ENCODE measurements at regions not wholly inside any gene's neighbourhood (a gene's known extent, or its start where the extent isn't known, plus 50 kb on each side); places are given as distances from the start of the nearest gene placed in this dataset.

GRCh38 chr2:133624551-133624950, 56.3 kb upstream of the NCKAP5 start:
- intact Hi-C loops (cut with micrococcal nuclease) = no loop called here
- no CpG with 5 or more reads among the region's 3 CpGs for WGBS (ENCODE audit: insufficient coverage)
- no peak for ATAC-seq (ENCODE audit: low read depth)

DNA sequence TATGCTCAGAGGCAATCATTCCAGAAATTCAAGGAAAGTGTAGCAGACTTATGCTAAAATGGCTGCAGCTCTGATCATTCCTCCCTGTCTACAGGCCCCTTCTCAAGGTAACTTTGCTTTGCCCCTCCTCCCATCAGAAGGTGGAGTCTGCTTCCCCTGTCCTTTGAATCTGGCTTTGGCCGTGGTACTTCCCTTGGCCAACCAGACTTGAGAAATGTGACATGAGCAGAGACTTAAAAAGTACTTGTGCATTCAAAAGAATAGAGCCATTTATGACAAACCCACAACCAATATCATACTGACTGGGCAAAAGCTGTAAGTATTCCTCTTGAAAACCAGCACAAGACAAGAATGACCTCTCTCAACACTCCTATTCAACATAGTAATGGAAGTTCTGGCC, 59.5 kb upstream of the NCKAP5 start:
- no peak for TF ChIP-seq EZH2 (IDR thresholded peaks at IDR 0.05; ENCODE audit: borderline replicate concordance, insufficient read depth, low read depth, low read length, poor library complexity, severe bottlenecking)
- TF ChIP-seq, protein P1, sequence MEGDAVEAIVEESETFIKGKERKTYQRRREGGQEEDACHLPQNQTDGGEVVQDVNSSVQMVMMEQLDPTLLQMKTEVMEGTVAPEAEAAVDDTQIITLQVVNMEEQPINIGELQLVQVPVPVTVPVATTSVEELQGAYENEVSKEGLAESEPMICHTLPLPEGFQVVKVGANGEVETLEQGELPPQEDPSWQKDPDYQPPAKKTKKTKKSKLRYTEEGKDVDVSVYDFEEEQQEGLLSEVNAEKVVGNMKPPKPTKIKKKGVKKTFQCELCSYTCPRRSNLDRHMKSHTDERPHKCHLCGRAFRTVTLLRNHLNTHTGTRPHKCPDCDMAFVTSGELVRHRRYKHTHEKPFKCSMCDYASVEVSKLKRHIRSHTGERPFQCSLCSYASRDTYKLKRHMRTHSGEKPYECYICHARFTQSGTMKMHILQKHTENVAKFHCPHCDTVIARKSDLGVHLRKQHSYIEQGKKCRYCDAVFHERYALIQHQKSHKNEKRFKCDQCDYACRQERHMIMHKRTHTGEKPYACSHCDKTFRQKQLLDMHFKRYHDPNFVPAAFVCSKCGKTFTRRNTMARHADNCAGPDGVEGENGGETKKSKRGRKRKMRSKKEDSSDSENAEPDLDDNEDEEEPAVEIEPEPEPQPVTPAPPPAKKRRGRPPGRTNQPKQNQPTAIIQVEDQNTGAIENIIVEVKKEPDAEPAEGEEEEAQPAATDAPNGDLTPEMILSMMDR (IDR thresholded peaks at IDR 0.05) = no peak
- no peaks in the 10 kb centered on the region for H3K4me1 Mint-ChIP-seq
- Histone ChIP-seq H3K27me3 (replicated peaks in 1 of 4; ENCODE audit: control extremely low read depth in 1 of 4, control insufficient read depth in 3 of 4, insufficient read depth in 4 of 4, low read length in 3 of 4) (no peaks in the 10 kb centered on the region), H3K79me2 (ENCODE audit: control insufficient read depth, insufficient read depth, low read length) (no peaks in the 10 kb centered on the region), H3K4me3 (ENCODE audit: control extremely low read depth in 1 of 5, extremely low read depth in 1 of 5, insufficient read depth in 1 of 5, low read depth in 2 of 5, low read length in 4 of 5) (no peak overlapping the region), H3K4me1 (ENCODE audit: control insufficient read depth in 2 of 2, insufficient read depth in 2 of 2, low read length in 2 of 2) (no peaks in the 10 kb centered on the region), H3K27ac (ENCODE audit: low read length in 2 of 2) (no peak overlapping the region), H2AFZ (ENCODE audit: insufficient read depth, low read depth, low read length, poor library complexity, severe bottlenecking) (no peak overlapping the region), H3K9ac (ENCODE audit: low read length) (no peak overlapping the region), H3K4me2 (replicated peaks; ENCODE audit: low read depth, low read length, poor library complexity, severe bottlenecking) (no peak overlapping the region), H3K36me3 (replicated peaks in 1 of 2; ENCODE audit: control extremely low read depth in 1 of 2, control insufficient read depth in 1 of 2, extremely low read depth in 1 of 2, insufficient read depth in 2 of 2, low read length in 1 of 2) (no peaks in the 10 kb centered on the region), H4K20me1 (ENCODE audit: control insufficient read depth, insufficient read depth, low read length, poor library complexity, severe bottlenecking) (no peaks in the 10 kb centered on the region), H3K9me3 (ENCODE audit: control extremely low read depth in 1 of 3, control insufficient read depth in 2 of 3, insufficient read depth in 1 of 3, low read length in 2 of 3) (peaks cover 0 to 4% (median 0%) of the 10 kb centered on the region in 3 donors)
- no CpG with 5 or more reads among the region's 1 CpG for WGBS (ENCODE audit: insufficient coverage)
- ChIA-PET CTCF (no interaction called here), POLR2A (no interaction called here)
- no peak for ATAC-seq (ENCODE audit: low read depth)
- no peak for DNase-seq
- no peaks in the 10 kb centered on the region for H3K27me3 Mint-ChIP-seq
- H3K4me3 Mint-ChIP-seq = no peak overlapping the region
- peaks cover 8% of the 10 kb centered on the region for H3K9me3 Mint-ChIP-seq (ENCODE audit: insufficient read depth)
- H3K27ac Mint-ChIP-seq = no peak overlapping the region
- intact Hi-C loops (cut with micrococcal nuclease) = no loop called here

More at GRCh38 chr2:133624551-133624950, 56.3 kb upstream of the NCKAP5 start:
- peaks cover 13% of the 10 kb centered on the region for H3K9me3 Mint-ChIP-seq (ENCODE audit: insufficient read depth)
- H3K27me3 Mint-ChIP-seq = no peaks in the 10 kb centered on the region
- H3K27ac Mint-ChIP-seq = no peak overlapping the region
- Histone ChIP-seq H3K27me3 (replicated peaks in 1 of 4; ENCODE audit: control extremely low read depth in 1 of 4, control insufficient read depth in 3 of 4, insufficient read depth in 4 of 4, low read length in 3 of 4) (no peaks in the 10 kb centered on the region), H3K79me2 (ENCODE audit: control insufficient read depth, insufficient read depth, low read length) (no peaks in the 10 kb centered on the region), H4K20me1 (ENCODE audit: control insufficient read depth, insufficient read depth, low read length, poor library complexity, severe bottlenecking) (no peaks in the 10 kb centered on the region), H3K9ac (ENCODE audit: low read length) (no peak overlapping the region), H2AFZ (ENCODE audit: insufficient read depth, low read depth, low read length, poor library complexity, severe bottlenecking) (no peak overlapping the region), H3K27ac (ENCODE audit: low read length in 2 of 2) (no peak overlapping the region), H3K36me3 (replicated peaks in 1 of 2; ENCODE audit: control extremely low read depth in 1 of 2, control insufficient read depth in 1 of 2, extremely low read depth in 1 of 2, insufficient read depth in 2 of 2, low read length in 1 of 2) (no peaks in the 10 kb centered on the region), H3K4me3 (ENCODE audit: control extremely low read depth in 1 of 5, extremely low read depth in 1 of 5, insufficient read depth in 1 of 5, low read depth in 2 of 5, low read length in 4 of 5) (no peak overlapping the region), H3K4me2 (replicated peaks; ENCODE audit: low read depth, low read length, poor library complexity, severe bottlenecking) (no peak overlapping the region), H3K9me3 (ENCODE audit: control extremely low read depth in 1 of 3, control insufficient read depth in 2 of 3, insufficient read depth in 1 of 3, low read length in 2 of 3) (peaks cover 0 to 4% (median 0%) of the 10 kb centered on the region in 3 donors), H3K4me1 (ENCODE audit: control insufficient read depth in 2 of 2, insufficient read depth in 2 of 2, low read length in 2 of 2) (no peaks in the 10 kb centered on the region)
- CTCF ChIA-PET = no interaction called here
- H3K4me3 Mint-ChIP-seq = no peak overlapping the region
- no peak for DNase-seq
- no peak for TF ChIP-seq EZH2 (IDR thresholded peaks at IDR 0.05; ENCODE audit: borderline replicate concordance, insufficient read depth, low read depth, low read length, poor library complexity, severe bottlenecking)
- TF ChIP-seq, protein P1 (IDR thresholded peaks at IDR 0.05) = no peak
- POLR2A ChIA-PET = no interaction called here
- no peaks in the 10 kb centered on the region for H3K4me1 Mint-ChIP-seq
